ENCODE measurements at regions not wholly inside any gene's neighbourhood (a gene's known extent, or its start where the extent isn't known, plus 50 kb on each side); places are given as distances from the start of the nearest gene placed in this dataset.

GRCh38 chr5:158286827-158287226 is 427.9 kb upstream of the CLINT1 start:
- TF ChIP-seq ZNF335 (CRISPR knock-in tag; IDR thresholded peaks at IDR 0.05) (no peak), ZFP1 (CRISPR knock-in tag; IDR thresholded peaks at IDR 0.05) (no peak), ZNF7 (CRISPR knock-in tag; IDR thresholded peaks at IDR 0.05) (no peak), ZNF777 (CRISPR knock-in tag; IDR thresholded peaks at IDR 0.05) (no peak), MAX (IDR thresholded peaks at IDR 0.05) (no peak), CTCF (CRISPR knock-in tag; IDR thresholded peaks at IDR 0.05) (no peak), TARDBP (CRISPR knock-in tag; IDR thresholded peaks at IDR 0.05) (no peak), GABPA (IDR thresholded peaks at IDR 0.05; ENCODE audit: low read depth, low read length) (no peak), GABPA (CRISPR knock-in tag; IDR thresholded peaks at IDR 0.05; ENCODE audit: low read depth) (no peak), BHLHE40 (IDR thresholded peaks at IDR 0.05; ENCODE audit: low read length) (no peak), PRPF4 (IDR thresholded peaks at IDR 0.05; ENCODE audit: low read depth, low read length, poor library complexity, severe bottlenecking) (no peak)
